PC-3 (cell line): ENCODE measurements at regions not wholly inside any gene's neighbourhood (a gene's known extent, or its start where the extent isn't known, plus 50 kb on each side); places are given as distances from the start of the nearest gene placed in this dataset.

Experiments
- ATAC-seq: fragments of 200-7000 bp; cut with Tn5 transposase; 2 replicates; pipeline ENCODE4 v1.9.1; 2020; ENCODE audit warnings: mild to moderate bottlenecking, moderate library complexity
- BruUV-seq: library from RNA; stranded (reverse); fragments of 400-500 nt; replicated peaks from 2 replicates; lab custom pipeline; 2021; lab: Mats Ljungman, UMichigan
- CTCF ChIA-PET: fragments of 300-600 bp; sonication (Branson Sonifier 250); formaldehyde crosslinking; loops from one replicate; lab custom pipeline; 2022; ENCODE audit warnings: antibody characterized with exemption; lab: Charles Lee
- POLR2A ChIA-PET: fragments of 300-600 bp; sonication (Branson Sonifier 250); formaldehyde crosslinking; loops from one replicate; lab custom pipeline; 2022; ENCODE audit warnings: antibody characterized with exemption; ENCODE audit not compliant: unreplicated experiment; lab: Charles Lee
- DNase-seq: peaks from one replicate; pipeline ENCODE4 v3.0.0-alpha.2; 2015
- H2AFZ ChIP-seq: fragments of 300-600 bp; sonication (generic); 2 replicates; pipeline ENCODE4 v1.6.0; 2016; ENCODE audit warnings: antibody characterized with exemption, low read length
- H3F3A ChIP-seq: fragments of 300-600 bp; sonication (generic); one replicate; pipeline ENCODE4 v1.6.0; 2017; ENCODE audit warnings: antibody characterized with exemption, low read length, control low read depth, mild to moderate bottlenecking; ENCODE audit not compliant: unreplicated experiment
- H3K27ac ChIP-seq: fragments of 300-600 bp; sonication (generic); 2 replicates; pipeline ENCODE4 v1.5.1; 2016; ENCODE audit warnings: mild to moderate bottlenecking, low read length
- H3K27me3 ChIP-seq: fragments of 300-600 bp; sonication (generic); 2 replicates; pipeline ENCODE4 v1.6.1; 2016; ENCODE audit warnings: low read length, mixed read lengths
- H3K36me3 ChIP-seq: fragments of 300-600 bp; sonication (generic); 2 replicates; pipeline ENCODE4 v1.6.1; 2016; ENCODE audit warnings: low read depth, mixed run types, low read length, mixed read lengths
- H3K4me1 ChIP-seq: fragments of 300-600 bp; sonication (generic); 2 replicates; pipeline ENCODE4 v1.5.1; 2016; ENCODE audit warnings: low read length; ENCODE audit not compliant: insufficient read depth
- H3K4me2 ChIP-seq: fragments of 300-600 bp; sonication (generic); 2 replicates; pipeline ENCODE4 v1.6.0; 2016; ENCODE audit warnings: low read length
- H3K4me3 ChIP-seq: fragments of 300-600 bp; sonication (generic); 2 replicates; pipeline ENCODE4 v1.5.1; 2016; ENCODE audit warnings: mild to moderate bottlenecking, low read length, mixed read lengths
- H3K79me2 ChIP-seq: fragments of 300-600 bp; sonication (generic); 2 replicates; pipeline ENCODE4 v1.6.1; 2017; ENCODE audit warnings: low read length, mixed read lengths
- H3K9ac ChIP-seq: fragments of 300-600 bp; sonication (generic); 2 replicates; pipeline ENCODE4 v1.6.0; 2016; ENCODE audit warnings: mild to moderate bottlenecking, low read length
- H3K9me2 ChIP-seq: fragments of 300-600 bp; sonication (generic); replicated peaks from 2 replicates; pipeline ENCODE4 v1.6.1; 2016; ENCODE audit warnings: mixed run types, low read length, mixed read lengths
- H3K9me3 ChIP-seq: fragments of 300-600 bp; sonication (generic); 2 replicates; pipeline ENCODE4 v1.6.1; 2016; ENCODE audit warnings: low read length, mixed read lengths
- H4K20me1 ChIP-seq: fragments of 300-600 bp; sonication (generic); 2 replicates; pipeline ENCODE4 v1.6.1; 2016; ENCODE audit warnings: low read length, mixed read lengths
- EZH2 ChIP-seq: fragments of 300-600 bp; sonication (generic); IDR thresholded peaks from one replicate; pipeline ENCODE4 v1.6.1; 2017; ENCODE audit warnings: antibody characterized with exemption, mild to moderate bottlenecking, low read length; ENCODE audit not compliant: unreplicated experiment
- EZH2phosphoT487 ChIP-seq: fragments of 300-600 bp; sonication (generic); IDR thresholded peaks from 2 replicates; pipeline ENCODE4 v1.6.1; 2018; ENCODE audit warnings: mild to moderate bottlenecking, antibody characterized with exemption, low read length, borderline replicate concordance
- intact Hi-C: fragments of 100-400 bp; cut with micrococcal nuclease; formaldehyde crosslinking; loops from 2 replicates; pipeline ENCODE4 v1.9.0; 2023
- TF ChIP-seq, protein P1 (sequence below): fragments of 300-600 bp; sonication (generic); conservative IDR thresholded peaks from 2 replicates; pipeline ENCODE4 v1.5.1; 2017; ENCODE audit warnings: antibody characterized with exemption, low read depth, mild to moderate bottlenecking, low read length

DNA sequence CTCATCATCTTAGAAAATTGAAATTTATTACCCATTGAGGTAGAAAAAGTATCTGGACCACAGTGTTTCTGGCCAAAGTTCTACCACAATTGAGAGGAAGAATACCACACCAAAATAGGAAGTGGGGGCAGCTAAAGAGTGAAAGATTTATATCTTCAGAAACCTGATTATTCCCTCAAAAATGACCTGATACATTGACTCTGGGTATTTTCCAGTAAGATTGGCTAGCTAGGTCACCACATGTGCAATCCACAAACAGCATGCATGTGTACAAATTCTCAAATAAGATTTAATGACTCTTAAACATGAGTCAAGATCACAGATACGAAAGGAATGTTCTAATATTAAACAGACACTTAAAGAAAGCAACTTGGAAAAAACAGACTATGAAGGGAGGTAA is 1516.2 kb upstream of the PCDH20 start:
- Histone ChIP-seq H3K36me3 (no peaks in the 10 kb centered on the region), H3K4me1 (peaks cover 4% of the 10 kb centered on the region; the same call in 1 of the 2 replicates), H2AFZ (no peak overlapping the region), H3F3A (no peaks in the 10 kb centered on the region), H3K4me2 (no peak overlapping the region), H3K9me2 (no peaks in the 10 kb centered on the region), H3K27ac (no peak overlapping the region), H3K4me3 (no peak overlapping the region), H3K79me2 (no peaks in the 10 kb centered on the region), H3K9me3 (no peaks in the 10 kb centered on the region), H3K27me3 (no peaks in the 10 kb centered on the region), H4K20me1 (no peaks in the 10 kb centered on the region), H3K9ac (no peak overlapping the region)
- TF ChIP-seq EZH2phosphoT487 (no peak), EZH2 (no peak)
- TF ChIP-seq, protein P1, sequence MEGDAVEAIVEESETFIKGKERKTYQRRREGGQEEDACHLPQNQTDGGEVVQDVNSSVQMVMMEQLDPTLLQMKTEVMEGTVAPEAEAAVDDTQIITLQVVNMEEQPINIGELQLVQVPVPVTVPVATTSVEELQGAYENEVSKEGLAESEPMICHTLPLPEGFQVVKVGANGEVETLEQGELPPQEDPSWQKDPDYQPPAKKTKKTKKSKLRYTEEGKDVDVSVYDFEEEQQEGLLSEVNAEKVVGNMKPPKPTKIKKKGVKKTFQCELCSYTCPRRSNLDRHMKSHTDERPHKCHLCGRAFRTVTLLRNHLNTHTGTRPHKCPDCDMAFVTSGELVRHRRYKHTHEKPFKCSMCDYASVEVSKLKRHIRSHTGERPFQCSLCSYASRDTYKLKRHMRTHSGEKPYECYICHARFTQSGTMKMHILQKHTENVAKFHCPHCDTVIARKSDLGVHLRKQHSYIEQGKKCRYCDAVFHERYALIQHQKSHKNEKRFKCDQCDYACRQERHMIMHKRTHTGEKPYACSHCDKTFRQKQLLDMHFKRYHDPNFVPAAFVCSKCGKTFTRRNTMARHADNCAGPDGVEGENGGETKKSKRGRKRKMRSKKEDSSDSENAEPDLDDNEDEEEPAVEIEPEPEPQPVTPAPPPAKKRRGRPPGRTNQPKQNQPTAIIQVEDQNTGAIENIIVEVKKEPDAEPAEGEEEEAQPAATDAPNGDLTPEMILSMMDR: no peak
- BruUV-seq: no TSS peak
- DNase-seq (peak; percentile 33), ATAC-seq (peak; percentile 81)
- CTCF ChIA-PET: no interaction called here
- POLR2A ChIA-PET: no interaction called here
- intact Hi-C loops: no loop called here

DNA sequence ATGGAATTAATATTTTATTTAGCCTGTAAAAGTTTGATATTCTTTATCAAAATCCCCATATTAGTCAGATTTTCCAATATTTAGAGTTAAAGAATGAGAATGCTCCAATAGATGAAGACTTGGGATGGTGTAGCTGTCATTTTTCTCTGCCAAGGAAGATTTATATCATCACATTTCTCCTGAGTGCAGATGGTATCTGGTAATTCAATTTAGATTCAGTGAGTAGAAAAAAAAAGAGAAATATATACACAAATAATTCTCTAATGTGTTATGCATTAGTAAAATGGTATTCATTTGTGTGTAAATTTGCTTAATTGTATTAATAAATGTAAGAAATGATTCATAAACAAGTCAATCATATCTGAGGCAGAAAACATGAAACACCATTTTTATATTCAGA is 1508.7 kb upstream of the PCDH20 start:
- no peak overlapping the region for H3K9ac ChIP-seq
- BruUV-seq: no TSS peak
- no peaks in the 10 kb centered on the region for H3K27me3 ChIP-seq
- intact Hi-C loops: no loop called here
- H3K79me2 ChIP-seq: no peaks in the 10 kb centered on the region
- H3F3A ChIP-seq: no peaks in the 10 kb centered on the region
- ATAC-seq (no peak), DNase-seq (no peak)
- no peak overlapping the region for H3K4me2 ChIP-seq
- no peaks in the 10 kb centered on the region for H3K4me1 ChIP-seq
- no peaks in the 10 kb centered on the region for H3K9me3 ChIP-seq
- H3K9me2 ChIP-seq: no peaks in the 10 kb centered on the region
- no peak overlapping the region for H3K27ac ChIP-seq
- H2AFZ ChIP-seq: no peak overlapping the region
- TF ChIP-seq, protein P1: no peak
- TF ChIP-seq EZH2phosphoT487: no peak
- ChIA-PET CTCF (no interaction called here), POLR2A (no interaction called here)
- H3K4me3 ChIP-seq: no peak overlapping the region
- no peaks in the 10 kb centered on the region for H4K20me1 ChIP-seq
- no peaks in the 10 kb centered on the region for H3K36me3 ChIP-seq

DNA sequence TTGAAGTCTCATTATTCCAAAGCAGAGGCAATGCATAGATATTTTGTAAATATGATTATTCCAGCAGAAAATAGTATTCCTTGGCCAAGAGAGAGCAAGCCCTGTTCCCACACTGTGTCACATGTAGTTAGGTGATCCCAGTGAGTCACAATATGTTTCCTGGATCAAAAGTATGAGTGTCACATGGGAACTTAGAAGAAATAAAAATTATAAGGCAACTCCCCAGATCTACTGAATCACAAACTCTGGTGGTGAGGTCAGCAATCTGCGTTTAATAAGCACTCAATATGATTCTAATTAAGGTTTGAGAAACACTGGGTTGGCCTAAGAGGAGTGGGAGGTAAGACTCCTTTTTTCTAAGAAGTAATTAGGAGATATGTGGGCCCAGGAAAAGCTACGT is 1504.5 kb upstream of the PCDH20 start:
- H3K9me3 ChIP-seq: no peaks in the 10 kb centered on the region
- no peak overlapping the region for H3K27ac ChIP-seq
- H3K4me3 ChIP-seq: no peak overlapping the region
- H3K36me3 ChIP-seq: no peaks in the 10 kb centered on the region
- no peak overlapping the region for H3K9ac ChIP-seq
- TF ChIP-seq EZH2: no peak
- TF ChIP-seq EZH2phosphoT487: no peak
- TF ChIP-seq, protein P1: no peak
- no peak for DNase-seq
- no peaks in the 10 kb centered on the region for H4K20me1 ChIP-seq
- intact Hi-C loops: no loop called here
- no peak for ATAC-seq
- H3K9me2 ChIP-seq: no peaks in the 10 kb centered on the region
- H3F3A ChIP-seq: no peaks in the 10 kb centered on the region
- POLR2A ChIA-PET: no interaction called here
- no peaks in the 10 kb centered on the region for H3K4me1 ChIP-seq
- H2AFZ ChIP-seq: no peak overlapping the region
- BruUV-seq: no TSS peak
- no peaks in the 10 kb centered on the region for H3K27me3 ChIP-seq
- H3K79me2 ChIP-seq: no peaks in the 10 kb centered on the region
- CTCF ChIA-PET: no interaction called here
- H3K4me2 ChIP-seq: no peak overlapping the region
